Cardiac muscle cell (in vitro differentiated cells and primary cell): ENCODE measurements at regions not wholly inside any gene's neighbourhood (a gene's known extent, or its start where the extent isn't known, plus 50 kb on each side); places are given as distances from the start of the nearest gene placed in this dataset.
A peak's percentile ranks its signal among the peaks of the same experiment; 100 is the strongest.
"Not testable (repeated sequence)": the region's sequence is repeated elsewhere in the genome, so short reads cannot be mapped to it uniquely, and the experiment has no call there.

Experiments used
- DNase-seq, 2 donors: peaks; one replicate each; pipeline versions ENCODE4 v3.0.0 to v3.0.0-alpha.2; 2010 to 2017; ENCODE audit warnings: low read depth in 1 of 2, low spot score in 1 of 2
- H3K27ac ChIP-seq: fragments of 200-600 bp; sonication (generic); 2 replicates; pipeline ENCODE4 v1.5.1; 2016
- H3K27me3 ChIP-seq: fragments of 200-600 bp; sonication (generic); 2 replicates; pipeline ENCODE4 v1.6.0; 2016; ENCODE audit warnings: control low read depth
- H3K36me3 ChIP-seq: fragments of 200-600 bp; sonication (generic); 2 replicates; pipeline ENCODE4 v1.5.1; 2016; ENCODE audit warnings: control low read depth
- H3K4me1 ChIP-seq: fragments of 200-600 bp; sonication (generic); 2 replicates; pipeline ENCODE4 v1.8.1; 2017; ENCODE audit warnings: low read depth, mild to moderate bottlenecking, mixed run types
- H3K4me3 ChIP-seq: fragments of 200-600 bp; sonication (generic); 2 replicates; pipeline ENCODE4 v1.5.1; 2016; ENCODE audit warnings: mild to moderate bottlenecking
- H3K9me3 ChIP-seq: fragments of 200-600 bp; sonication (generic); 2 replicates; pipeline ENCODE4 v1.5.1; 2017; ENCODE audit warnings: low read depth, mild to moderate bottlenecking, control low read depth
- TF ChIP-seq, protein P1 (sequence below): IDR thresholded peaks from 2 replicates; pipeline ENCODE4 v1.5.1; 2012; ENCODE audit warnings: low read depth, mild to moderate bottlenecking, low read length

DNA sequence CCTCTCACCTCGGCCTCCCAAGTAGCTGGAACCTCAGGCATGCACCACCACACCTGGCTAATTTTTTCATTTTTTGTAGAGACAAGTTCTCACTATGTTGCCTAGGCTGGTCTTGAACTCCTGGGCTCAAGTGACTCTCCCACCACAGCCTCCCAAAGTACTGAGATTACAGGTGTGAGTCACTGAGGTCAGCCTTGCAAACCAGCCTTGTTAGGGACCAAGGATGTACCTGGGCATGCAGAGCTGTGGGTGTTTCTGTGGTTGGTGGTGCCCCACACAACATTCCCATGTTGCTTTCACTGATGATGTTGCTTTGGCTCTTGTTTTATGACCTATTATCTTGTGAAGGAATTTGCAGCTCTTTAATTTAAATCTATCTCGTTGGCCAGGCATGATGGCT, 54.8 kb downstream of the OTUD1 start:
- Histone ChIP-seq H3K4me3 (no peak overlapping the region), H3K36me3 (no peaks in the 10 kb centered on the region), H3K27me3 (no peaks in the 10 kb centered on the region), H3K4me1 (no peaks in the 10 kb centered on the region), H3K27ac (no peak overlapping the region), H3K9me3 (no peaks in the 10 kb centered on the region)
- DNase-seq = no peak
- TF ChIP-seq, protein P1, sequence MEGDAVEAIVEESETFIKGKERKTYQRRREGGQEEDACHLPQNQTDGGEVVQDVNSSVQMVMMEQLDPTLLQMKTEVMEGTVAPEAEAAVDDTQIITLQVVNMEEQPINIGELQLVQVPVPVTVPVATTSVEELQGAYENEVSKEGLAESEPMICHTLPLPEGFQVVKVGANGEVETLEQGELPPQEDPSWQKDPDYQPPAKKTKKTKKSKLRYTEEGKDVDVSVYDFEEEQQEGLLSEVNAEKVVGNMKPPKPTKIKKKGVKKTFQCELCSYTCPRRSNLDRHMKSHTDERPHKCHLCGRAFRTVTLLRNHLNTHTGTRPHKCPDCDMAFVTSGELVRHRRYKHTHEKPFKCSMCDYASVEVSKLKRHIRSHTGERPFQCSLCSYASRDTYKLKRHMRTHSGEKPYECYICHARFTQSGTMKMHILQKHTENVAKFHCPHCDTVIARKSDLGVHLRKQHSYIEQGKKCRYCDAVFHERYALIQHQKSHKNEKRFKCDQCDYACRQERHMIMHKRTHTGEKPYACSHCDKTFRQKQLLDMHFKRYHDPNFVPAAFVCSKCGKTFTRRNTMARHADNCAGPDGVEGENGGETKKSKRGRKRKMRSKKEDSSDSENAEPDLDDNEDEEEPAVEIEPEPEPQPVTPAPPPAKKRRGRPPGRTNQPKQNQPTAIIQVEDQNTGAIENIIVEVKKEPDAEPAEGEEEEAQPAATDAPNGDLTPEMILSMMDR = no peak

DNA sequence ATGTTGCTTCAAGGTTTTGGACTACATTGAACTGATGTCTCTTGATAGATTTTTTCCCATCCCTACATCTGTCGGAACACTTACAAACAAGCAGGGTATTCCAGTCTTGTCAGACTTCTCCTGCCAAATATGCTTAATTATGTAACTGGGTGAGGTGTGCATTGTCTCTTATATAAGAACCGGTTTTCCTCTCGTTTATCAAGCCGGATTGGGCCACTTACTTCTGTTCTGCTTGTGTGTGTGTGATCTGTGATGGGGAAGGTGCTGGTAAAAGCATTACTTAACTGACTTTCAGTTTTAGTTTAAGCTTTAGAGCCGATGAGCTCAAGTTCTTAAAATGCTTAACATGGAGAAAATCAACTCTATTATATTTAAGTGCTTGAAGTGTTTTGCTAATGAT, 57.9 kb downstream of the OTUD1 start:
- DNase-seq = no peak
- Histone ChIP-seq H3K36me3 (no peaks in the 10 kb centered on the region), H3K27me3 (no peaks in the 10 kb centered on the region), H3K4me3 (no peak overlapping the region), H3K27ac (no peak overlapping the region), H3K4me1 (peaks cover 3% of the 10 kb centered on the region), H3K9me3 (no peaks in the 10 kb centered on the region)
- TF ChIP-seq, protein P1 = no peak

DNA sequence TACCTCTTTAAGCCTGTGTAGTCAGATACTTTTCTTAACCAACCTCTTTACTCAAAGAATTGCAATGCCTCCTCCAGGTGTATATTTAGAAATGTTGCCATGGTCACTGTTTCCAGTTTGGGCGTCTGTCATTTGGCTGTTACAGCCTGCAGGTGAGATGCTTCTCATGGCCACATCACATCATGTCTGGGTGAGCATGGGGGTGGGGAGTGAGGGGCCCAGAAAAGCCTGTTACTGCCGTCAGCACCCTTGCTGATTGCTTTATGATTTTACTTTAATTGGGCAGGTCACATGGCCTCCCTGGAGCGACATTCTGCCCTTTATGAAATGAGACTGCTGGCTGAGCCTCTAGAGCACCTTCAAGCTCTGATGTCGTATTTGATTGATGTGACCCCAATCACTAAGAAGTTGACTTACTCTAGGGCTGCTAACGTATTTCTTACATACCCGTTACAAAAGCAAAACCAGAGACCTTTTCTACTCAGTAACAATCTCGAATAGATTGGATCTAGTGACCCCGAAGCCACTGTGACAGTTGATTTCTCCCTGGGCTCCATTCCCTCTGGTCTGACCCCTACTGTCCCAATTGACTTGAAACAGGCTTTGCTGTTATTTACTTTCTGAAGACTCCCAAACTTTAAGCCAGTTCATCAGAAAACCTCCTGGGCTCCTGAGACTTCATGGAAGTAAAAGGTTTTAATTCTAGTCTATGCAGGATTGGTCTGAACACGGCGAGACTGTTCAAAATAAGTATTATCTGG, 60.7 kb downstream of the OTUD1 start:
- no peak for DNase-seq
- TF ChIP-seq, protein P1 = no peak
- H3K9me3 ChIP-seq = no peaks in the 10 kb centered on the region
- H3K4me3 ChIP-seq = no peak overlapping the region
- H3K27ac ChIP-seq = no peak overlapping the region
- H3K36me3 ChIP-seq = no peaks in the 10 kb centered on the region
- peaks cover 3% of the 10 kb centered on the region for H3K4me1 ChIP-seq
- H3K27me3 ChIP-seq = no peaks in the 10 kb centered on the region

DNA sequence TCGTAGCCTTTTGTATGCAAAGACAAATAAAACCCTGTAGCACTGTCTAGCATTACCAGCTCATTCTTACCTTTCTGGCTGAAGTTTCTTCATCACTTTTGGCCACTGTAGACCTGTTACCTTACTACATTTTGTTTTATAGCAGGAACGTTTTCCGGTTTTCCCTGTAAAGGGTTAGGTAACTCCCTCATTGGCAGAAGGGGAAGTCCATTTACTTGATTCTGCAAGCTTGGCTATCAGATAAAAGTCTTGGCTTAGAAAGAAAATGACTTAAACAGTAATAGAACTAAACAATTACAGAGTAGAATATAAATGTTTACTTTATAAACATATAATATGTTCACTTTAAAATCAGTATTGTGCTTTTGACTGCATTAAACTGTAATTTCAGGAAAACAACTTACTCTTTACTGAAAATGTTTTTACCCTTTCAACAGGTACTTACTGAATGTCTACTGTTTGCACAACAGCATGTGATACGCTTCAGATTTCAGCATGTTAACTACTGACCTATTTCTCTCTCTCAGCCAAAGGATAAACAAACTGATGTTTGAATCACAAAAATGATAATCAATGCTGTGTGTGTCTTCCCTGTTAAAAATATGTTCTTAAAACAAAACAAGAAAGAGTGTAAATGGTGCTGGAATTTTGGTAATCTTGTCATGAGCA, 67.1 kb downstream of the OTUD1 start:
- Histone ChIP-seq H3K27ac (no peak overlapping the region), H3K9me3 (no peaks in the 10 kb centered on the region), H3K27me3 (no peaks in the 10 kb centered on the region), H3K36me3 (no peaks in the 10 kb centered on the region), H3K4me1 (no peaks in the 10 kb centered on the region), H3K4me3 (no peak overlapping the region)
- no peak for DNase-seq
- TF ChIP-seq, protein P1 = no peak

DNA sequence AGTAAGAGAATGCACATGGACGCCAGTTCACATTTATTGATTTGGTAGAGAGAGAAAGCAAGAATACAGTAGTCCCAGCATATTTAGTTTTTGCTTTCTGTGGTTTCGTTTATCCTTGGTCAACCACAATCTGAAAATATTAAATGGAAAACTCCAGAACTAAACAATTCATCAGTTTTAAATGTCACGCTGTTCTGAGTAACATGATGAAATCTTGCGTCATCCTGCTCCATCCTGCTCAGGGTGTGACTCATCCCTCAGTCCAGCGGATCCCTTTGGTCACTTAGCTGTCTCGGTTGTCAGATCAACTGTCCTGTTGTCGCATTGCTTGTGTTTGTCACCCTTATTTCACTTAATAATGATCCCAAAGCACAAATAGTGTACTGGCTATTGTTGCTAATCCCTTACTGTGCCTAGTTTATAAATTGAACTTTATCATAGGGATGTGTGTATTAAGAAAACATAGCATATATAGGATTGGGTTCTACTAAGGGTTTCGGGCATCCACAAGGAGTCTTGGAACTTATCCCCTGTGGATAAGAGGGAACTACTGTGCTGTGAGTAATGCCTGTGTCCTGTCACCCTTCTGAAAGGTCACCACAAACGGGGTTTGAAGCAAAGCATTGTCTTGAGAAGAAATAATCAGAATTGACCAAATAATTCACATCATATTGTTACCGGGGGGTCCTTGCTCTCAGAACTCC, 73.6 kb downstream of the OTUD1 start:
- TF ChIP-seq, protein P1 = no peak
- H3K36me3 ChIP-seq = no peaks in the 10 kb centered on the region
- H3K27ac ChIP-seq = no peak overlapping the region
- H3K4me1 ChIP-seq = no peaks in the 10 kb centered on the region
- no peaks in the 10 kb centered on the region for H3K9me3 ChIP-seq
- no peaks in the 10 kb centered on the region for H3K27me3 ChIP-seq
- DNase-seq = peak in 1 of 2 donors; percentile 60
- H3K4me3 ChIP-seq = no peak overlapping the region

DNA sequence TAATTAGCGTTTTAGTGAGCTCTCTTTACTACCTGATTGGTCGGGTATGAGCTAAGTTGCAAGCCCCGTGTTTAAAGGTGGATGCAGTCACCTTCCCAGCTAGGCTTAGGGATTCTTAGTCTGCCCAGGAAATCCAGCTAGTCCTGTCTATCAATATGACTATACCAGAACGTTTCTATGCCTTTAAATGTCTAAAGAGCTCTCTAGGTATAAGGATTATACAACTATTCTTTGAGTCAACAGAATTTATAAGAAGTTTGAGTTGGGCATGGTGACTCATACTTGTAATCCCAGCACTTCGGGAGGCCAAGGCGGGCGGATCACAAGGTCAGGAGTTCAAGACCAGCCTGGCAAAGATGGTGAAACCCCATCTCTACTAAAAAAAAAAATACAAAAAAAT, 74.7 kb downstream of the OTUD1 start:
- H3K9me3 ChIP-seq, H3K27ac ChIP-seq, H3K4me3 ChIP-seq, H3K27me3 ChIP-seq, DNase-seq, H3K36me3 ChIP-seq, H3K4me1 ChIP-seq: not testable (repeated sequence)
